Tibial nerve (tissue), 4 donors: ENCODE measurements at regions not wholly inside any gene's neighbourhood (a gene's known extent, or its start where the extent isn't known, plus 50 kb on each side); places are given as distances from the start of the nearest gene placed in this dataset.

Experiments
- CTCF ChIP-seq, 5 experiments: fragments of 200-600 bp in 3 of 5; fragments of 450-650 bp in 2 of 5; sonication (generic) in 3 of 5; IDR thresholded peaks; one replicate each; pipeline ENCODE4 v1.5.1; 2016 to 2019; ENCODE audit warnings: antibody characterized with exemption in 5 of 5, mild to moderate bottlenecking in 3 of 5, moderate library complexity in 2 of 5
- EP300 ChIP-seq, 2 donors: sonication (generic); formaldehyde crosslinking; IDR thresholded peaks; one replicate each; pipeline ENCODE4 v1.6.1; 2017; ENCODE audit warnings: antibody characterized with exemption in 2 of 2, mild to moderate bottlenecking in 1 of 2

DNA sequence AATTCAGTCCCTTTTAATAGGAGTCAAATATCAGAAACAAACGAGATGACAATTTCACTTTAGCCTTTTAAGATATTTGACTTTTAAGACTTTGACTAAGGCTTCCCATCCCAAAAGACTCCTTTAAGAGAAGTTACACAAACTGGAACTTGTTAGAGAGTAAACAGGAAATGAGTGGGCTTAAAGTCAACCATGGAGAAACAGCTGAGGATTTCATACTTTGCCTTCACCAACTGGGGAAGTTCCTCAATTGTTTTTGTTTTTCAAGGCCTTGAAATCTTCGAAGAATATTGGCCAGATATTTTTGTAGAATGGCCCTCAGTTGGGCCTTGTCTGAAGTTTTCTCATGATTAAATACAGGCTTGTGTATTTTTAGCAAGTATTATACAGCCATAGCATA lies 227.3 kb downstream of the POU4F1 start:
- TF ChIP-seq EP300 (IDR thresholded peaks at IDR 0.05), result no peak
- TF ChIP-seq CTCF (IDR thresholded peaks at IDR 0.05), result no peak
